ENCODE measurements at regions not wholly inside any gene's neighbourhood (a gene's known extent, or its start where the extent isn't known, plus 50 kb on each side); places are given as distances from the start of the nearest gene placed in this dataset.

DNA sequence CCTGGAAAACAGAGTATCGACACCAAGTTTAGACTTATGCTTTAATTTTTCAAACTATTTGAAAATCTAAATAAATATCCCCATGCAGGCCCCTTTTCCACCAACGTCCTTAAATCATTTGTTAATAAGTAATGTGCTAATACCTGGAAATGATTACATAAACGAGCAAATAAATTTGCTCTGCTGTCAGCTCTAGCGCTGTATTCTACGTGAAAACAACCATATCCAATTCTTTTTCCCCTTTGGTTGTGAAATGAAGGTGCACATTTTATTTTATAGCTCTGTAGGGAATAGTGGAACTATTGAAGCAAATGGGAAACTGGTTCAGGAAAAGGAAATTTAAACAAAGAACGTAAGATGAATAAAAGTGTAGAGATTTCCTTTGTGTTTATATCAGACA lies 137.7 kb upstream of the ZNF608 start:
- no peaks in the 10 kb centered on the region for H3K27me3 ChIP-seq (ENCODE audit: control insufficient read depth, insufficient read depth, low read length)
- H3K4me1 ChIP-seq (ENCODE audit: control insufficient read depth, insufficient read depth, low read length): no peaks in the 10 kb centered on the region
- H3K9me3 Mint-ChIP-seq: no peaks in the 10 kb centered on the region
- no peak for ATAC-seq
- intact Hi-C loops (cut with micrococcal nuclease): no loop called here
- H3K36me3 Mint-ChIP-seq: no peaks in the 10 kb centered on the region
- no peak overlapping the region for H3K4me3 ChIP-seq (ENCODE audit: low read length)
- no peak overlapping the region for H3K4me3 Mint-ChIP-seq
- H3K36me3 ChIP-seq (ENCODE audit: control insufficient read depth, insufficient read depth, low read length): no peaks in the 10 kb centered on the region
- 100% methylated on average over 3 of the region's 6 CpGs for WGBS (ENCODE audit: insufficient coverage)
- peaks cover 6 to 7% of the 10 kb centered on the region in 2 donors for H3K4me1 Mint-ChIP-seq
- no peak overlapping the region for H3K27ac ChIP-seq (ENCODE audit: low read length)
- H3K27me3 Mint-ChIP-seq (ENCODE audit: low read depth in 2 of 2): no peaks in the 10 kb centered on the region
- DNase-seq: no peak
- no peaks in the 10 kb centered on the region for H3K9me3 ChIP-seq (ENCODE audit: control insufficient read depth, insufficient read depth, low read length)
- TF ChIP-seq CTCF (IDR thresholded peaks at IDR 0.05): no peak
- H3K27ac Mint-ChIP-seq: no peak overlapping the region

GRCh38 chr5:124885490-124885889 lies 139.1 kb upstream of the ZNF608 start:
- Mint-ChIP-seq H3K27ac (no peak overlapping the region), H3K9me3 (no peaks in the 10 kb centered on the region), H3K4me3 (no peak overlapping the region), H3K4me1 (peaks cover 5 to 6% of the 10 kb centered on the region in 2 donors), H3K36me3 (no peaks in the 10 kb centered on the region), H3K27me3 (ENCODE audit: low read depth in 2 of 2) (no peaks in the 10 kb centered on the region)
- H3K4me3 ChIP-seq (ENCODE audit: low read length): no peak overlapping the region
- no peak overlapping the region for H3K27ac ChIP-seq (ENCODE audit: low read length)
- ATAC-seq (no peak), DNase-seq (no peak)
- no peak for TF ChIP-seq CTCF (IDR thresholded peaks at IDR 0.05)
- H3K27me3 ChIP-seq (ENCODE audit: control insufficient read depth, insufficient read depth, low read length): no peaks in the 10 kb centered on the region
- H3K9me3 ChIP-seq (ENCODE audit: control insufficient read depth, insufficient read depth, low read length): no peaks in the 10 kb centered on the region
- intact Hi-C loops (cut with micrococcal nuclease): no loop called here
- H3K4me1 ChIP-seq (ENCODE audit: control insufficient read depth, insufficient read depth, low read length): no peaks in the 10 kb centered on the region
- H3K36me3 ChIP-seq (ENCODE audit: control insufficient read depth, insufficient read depth, low read length): no peaks in the 10 kb centered on the region
- WGBS (ENCODE audit: insufficient coverage): 88% methylated on average over 1 of the region's 2 CpGs

DNA sequence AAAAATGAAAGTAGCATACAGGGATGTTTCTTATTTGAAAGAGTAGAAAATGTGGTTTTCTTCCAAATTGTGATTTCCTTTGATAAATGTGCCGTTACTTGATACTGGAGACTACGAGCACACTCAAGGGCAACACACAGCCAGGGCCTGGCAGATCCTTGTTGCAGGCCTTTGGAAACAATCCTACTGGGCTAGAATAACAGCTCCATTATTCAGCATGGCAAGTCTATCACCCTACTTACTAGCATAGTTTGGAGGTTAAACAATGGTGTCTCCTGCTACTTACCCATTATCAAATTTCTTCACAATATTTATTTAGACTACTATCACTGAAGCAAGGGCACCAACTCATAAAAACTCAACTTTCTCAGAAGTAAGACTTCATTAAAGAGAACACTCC lies 140.8 kb upstream of the ZNF608 start:
- intact Hi-C loops (cut with micrococcal nuclease): no loop called here
- no peak overlapping the region for H3K27ac ChIP-seq (ENCODE audit: low read length)
- DNase-seq (no peak), ATAC-seq (no peak)
- no peaks in the 10 kb centered on the region for H3K9me3 ChIP-seq (ENCODE audit: control insufficient read depth, insufficient read depth, low read length)
- H3K27me3 Mint-ChIP-seq (ENCODE audit: low read depth in 2 of 2): no peaks in the 10 kb centered on the region
- H3K9me3 Mint-ChIP-seq: no peaks in the 10 kb centered on the region
- H3K4me1 Mint-ChIP-seq: peaks cover 5 to 6% of the 10 kb centered on the region in 2 donors
- TF ChIP-seq CTCF (IDR thresholded peaks at IDR 0.05): no peak
- H3K4me1 ChIP-seq (ENCODE audit: control insufficient read depth, insufficient read depth, low read length): no peaks in the 10 kb centered on the region
- WGBS (ENCODE audit: insufficient coverage): 12% methylated on average over 2 of the region's 2 CpGs
- H3K36me3 Mint-ChIP-seq: no peaks in the 10 kb centered on the region
- H3K36me3 ChIP-seq (ENCODE audit: control insufficient read depth, insufficient read depth, low read length): no peaks in the 10 kb centered on the region
- no peaks in the 10 kb centered on the region for H3K27me3 ChIP-seq (ENCODE audit: control insufficient read depth, insufficient read depth, low read length)
- H3K4me3 ChIP-seq (ENCODE audit: low read length): no peak overlapping the region
- H3K27ac Mint-ChIP-seq: no peak overlapping the region
- no peak overlapping the region for H3K4me3 Mint-ChIP-seq

DNA sequence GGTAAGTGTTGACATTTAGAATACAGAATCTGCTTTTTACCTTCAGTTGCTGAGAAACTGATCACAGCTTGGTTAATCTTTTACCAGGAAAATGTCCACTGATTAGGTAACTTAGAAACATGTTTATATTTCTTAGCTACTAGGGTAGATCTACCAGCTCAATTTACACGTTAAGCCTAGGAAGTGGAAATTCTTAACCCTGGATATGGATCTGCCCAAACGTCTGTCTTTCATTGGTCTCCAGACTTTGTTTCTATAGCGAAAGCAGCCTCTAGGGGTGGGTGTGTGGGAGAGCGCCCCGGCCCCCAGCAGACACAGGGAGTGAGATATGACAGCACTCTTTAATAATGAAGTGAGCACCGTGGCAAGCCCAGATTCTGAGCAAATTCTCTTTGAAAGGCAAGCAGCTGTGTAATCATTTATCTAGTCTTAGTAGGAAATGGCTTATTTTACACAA lies 141.6 kb upstream of the ZNF608 start:
- no peaks in the 10 kb centered on the region for H3K4me1 ChIP-seq (ENCODE audit: control insufficient read depth, insufficient read depth, low read length)
- Mint-ChIP-seq H3K27me3 (ENCODE audit: low read depth in 2 of 2) (no peaks in the 10 kb centered on the region), H3K36me3 (no peaks in the 10 kb centered on the region), H3K27ac (no peak overlapping the region), H3K9me3 (no peaks in the 10 kb centered on the region), H3K4me3 (no peak overlapping the region), H3K4me1 (peaks cover 5 to 6% of the 10 kb centered on the region in 2 donors)
- no peaks in the 10 kb centered on the region for H3K27me3 ChIP-seq (ENCODE audit: control insufficient read depth, insufficient read depth, low read length)
- no peak for DNase-seq
- H3K4me3 ChIP-seq (ENCODE audit: low read length): no peak overlapping the region
- 93% methylated on average over 5 of the region's 6 CpGs for WGBS (ENCODE audit: insufficient coverage)
- ATAC-seq: no peak
- intact Hi-C loops (cut with micrococcal nuclease): no loop called here
- H3K36me3 ChIP-seq (ENCODE audit: control insufficient read depth, insufficient read depth, low read length): no peaks in the 10 kb centered on the region
- no peak for TF ChIP-seq CTCF (IDR thresholded peaks at IDR 0.05)
- H3K9me3 ChIP-seq (ENCODE audit: control insufficient read depth, insufficient read depth, low read length): peaks cover under 1% of the 10 kb centered on the region
- no peak overlapping the region for H3K27ac ChIP-seq (ENCODE audit: low read length)

All from natural killer cell (primary cell).